ENCODE measurements at regions not wholly inside any gene's neighbourhood (a gene's known extent, or its start where the extent isn't known, plus 50 kb on each side); places are given as distances from the start of the nearest gene placed in this dataset.

DNA sequence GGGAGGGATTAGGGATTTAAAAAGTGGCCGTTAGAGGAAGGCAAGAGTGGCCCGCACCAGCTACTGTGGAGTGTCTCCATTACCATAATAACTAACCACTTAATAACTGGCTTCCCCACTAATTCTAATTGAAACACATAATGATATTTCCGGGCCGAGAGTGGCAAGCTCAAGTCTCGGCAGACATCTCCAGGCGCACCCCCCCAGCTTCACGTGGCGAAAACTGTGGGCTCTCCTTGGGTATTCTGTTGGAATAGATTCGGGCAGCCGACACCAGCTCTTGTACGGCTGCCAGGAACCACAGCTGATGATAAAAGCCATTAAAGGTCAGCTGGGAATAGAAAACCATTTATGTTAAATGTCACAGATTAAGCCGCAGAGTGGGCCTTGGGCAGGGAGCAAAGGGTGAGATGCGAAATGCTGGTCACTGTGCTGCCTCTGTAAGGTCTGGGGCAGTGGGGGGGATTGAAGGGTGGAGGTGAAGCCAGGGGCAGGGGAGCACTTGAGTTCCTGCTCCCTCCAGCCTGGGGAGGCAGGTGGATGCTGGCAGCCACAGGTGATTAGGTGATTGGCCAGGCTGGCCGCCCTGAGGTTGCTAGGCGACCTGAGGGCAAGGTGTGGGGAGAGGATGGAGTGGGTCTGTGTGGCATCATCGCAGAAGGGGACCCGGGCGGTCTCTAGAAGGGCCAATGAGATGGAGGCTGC is 115.6 kb upstream of the SDK2 start:
- Histone ChIP-seq H3K4me1 (ENCODE audit: control insufficient read depth, insufficient read depth, low read length) (peaks cover 13% of the 10 kb centered on the region), H3K9ac (ENCODE audit: low read length) (peak overlapping the region; percentile 34), H3K27me3 (ENCODE audit: control insufficient read depth, insufficient read depth, low read length) (peaks cover 9% of the 10 kb centered on the region)

DNA sequence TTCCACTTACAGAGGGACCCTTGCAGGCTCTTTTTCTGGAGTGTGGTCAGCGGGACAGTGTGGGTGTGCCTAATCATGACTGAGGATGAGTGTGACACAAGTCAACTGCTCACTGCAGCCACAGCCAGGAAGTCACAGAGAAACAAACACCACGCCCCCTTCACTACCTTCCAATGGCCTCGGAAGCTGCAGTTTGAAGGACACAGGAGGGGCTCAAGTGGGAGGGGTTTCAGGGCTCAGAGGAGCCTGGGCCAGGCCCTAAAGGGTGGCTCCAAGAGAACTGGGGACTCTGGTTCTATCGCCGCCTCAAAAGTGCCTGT is 116.2 kb upstream of the SDK2 start:
- H3K9ac ChIP-seq (ENCODE audit: low read length): no peak overlapping the region
- H3K4me1 ChIP-seq (ENCODE audit: control insufficient read depth, insufficient read depth, low read length): peaks cover 13% of the 10 kb centered on the region
- H3K27me3 ChIP-seq (ENCODE audit: control insufficient read depth, insufficient read depth, low read length): peaks cover 9% of the 10 kb centered on the region
- no peak overlapping the region for H3K4me3 ChIP-seq (ENCODE audit: low read length)
- H3K9me3 ChIP-seq (ENCODE audit: control insufficient read depth, low read length): no peaks in the 10 kb centered on the region
- no peaks in the 10 kb centered on the region for H3K36me3 ChIP-seq (ENCODE audit: control insufficient read depth, insufficient read depth, low read length)

More for the DNA sequence above, 115.6 kb upstream of the SDK2 start:
- no peaks in the 10 kb centered on the region for H3K9me3 ChIP-seq (ENCODE audit: control insufficient read depth, low read length)
- no peak overlapping the region for H3K4me3 ChIP-seq (ENCODE audit: low read length)
- no peaks in the 10 kb centered on the region for H3K36me3 ChIP-seq (ENCODE audit: control insufficient read depth, insufficient read depth, low read length)

DNA sequence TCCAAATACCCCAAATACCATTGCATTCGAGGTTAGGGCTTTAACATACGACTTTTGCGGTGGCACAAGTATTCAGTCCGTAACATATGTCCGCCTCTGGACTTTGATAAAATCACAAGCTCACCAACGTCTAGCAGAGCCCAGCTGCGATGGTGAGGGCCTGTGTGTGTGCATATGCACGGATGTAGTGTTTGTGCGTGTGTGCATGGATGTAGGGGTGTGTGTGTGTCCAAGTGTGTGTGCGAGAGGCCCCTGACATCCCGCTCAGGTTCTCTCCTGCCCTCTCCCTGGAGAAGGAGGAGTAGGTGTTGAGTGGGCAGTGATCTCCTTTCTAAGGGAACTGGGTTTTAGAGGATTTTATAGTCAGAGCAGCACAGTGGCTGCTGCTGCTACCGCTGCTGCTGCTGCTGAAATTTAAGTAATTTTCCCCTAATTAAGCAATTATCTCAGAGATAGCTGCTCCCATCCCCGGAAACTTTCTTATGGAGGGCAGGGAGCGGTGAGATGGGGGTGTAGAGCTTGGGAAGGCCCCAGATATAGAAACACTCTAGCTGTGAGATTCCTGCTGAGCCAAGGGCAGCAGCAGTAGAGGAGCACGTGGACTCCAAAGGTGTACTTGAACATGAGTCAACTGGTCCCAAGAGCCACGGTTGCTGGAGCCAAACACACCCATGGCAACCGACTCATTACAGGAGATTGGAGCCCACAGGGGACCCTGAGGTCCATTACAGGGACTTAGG is 121.7 kb upstream of the SDK2 start:
- H3K27me3 ChIP-seq (ENCODE audit: control insufficient read depth, insufficient read depth, low read length): no peaks in the 10 kb centered on the region
- no peak overlapping the region for H3K9ac ChIP-seq (ENCODE audit: low read length)
- H3K4me3 ChIP-seq (ENCODE audit: low read length): no peak overlapping the region
- peaks cover 12% of the 10 kb centered on the region for H3K4me1 ChIP-seq (ENCODE audit: control insufficient read depth, insufficient read depth, low read length)
- H3K36me3 ChIP-seq (ENCODE audit: control insufficient read depth, insufficient read depth, low read length): no peaks in the 10 kb centered on the region
- H3K9me3 ChIP-seq (ENCODE audit: control insufficient read depth, low read length): no peaks in the 10 kb centered on the region

DNA sequence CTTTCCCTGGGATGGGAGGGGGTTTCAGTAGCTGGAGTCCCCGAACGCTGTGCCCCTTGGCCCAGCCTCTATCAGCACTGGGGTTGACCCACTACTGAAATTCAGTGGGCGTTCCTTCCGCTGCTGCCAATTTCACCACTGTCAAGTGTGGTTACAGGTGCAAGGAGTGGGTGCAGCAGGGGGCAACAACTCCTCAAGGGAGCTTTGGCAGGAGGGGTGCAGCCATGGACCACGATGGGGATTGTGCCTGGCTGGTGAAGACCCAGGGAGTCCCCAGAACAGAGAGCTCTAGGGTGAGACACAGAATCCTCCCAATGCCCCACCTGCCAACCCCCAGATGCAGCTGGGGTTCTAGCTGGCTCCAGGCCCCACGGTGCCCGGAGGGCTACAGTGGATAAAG is 123.5 kb upstream of the SDK2 start:
- Histone ChIP-seq H3K4me3 (ENCODE audit: low read length) (no peak overlapping the region), H3K4me1 (ENCODE audit: control insufficient read depth, insufficient read depth, low read length) (peaks cover 22% of the 10 kb centered on the region), H3K9me3 (ENCODE audit: control insufficient read depth, low read length) (no peaks in the 10 kb centered on the region), H3K27me3 (ENCODE audit: control insufficient read depth, insufficient read depth, low read length) (no peaks in the 10 kb centered on the region), H3K9ac (ENCODE audit: low read length) (no peak overlapping the region), H3K36me3 (ENCODE audit: control insufficient read depth, insufficient read depth, low read length) (no peaks in the 10 kb centered on the region)

DNA sequence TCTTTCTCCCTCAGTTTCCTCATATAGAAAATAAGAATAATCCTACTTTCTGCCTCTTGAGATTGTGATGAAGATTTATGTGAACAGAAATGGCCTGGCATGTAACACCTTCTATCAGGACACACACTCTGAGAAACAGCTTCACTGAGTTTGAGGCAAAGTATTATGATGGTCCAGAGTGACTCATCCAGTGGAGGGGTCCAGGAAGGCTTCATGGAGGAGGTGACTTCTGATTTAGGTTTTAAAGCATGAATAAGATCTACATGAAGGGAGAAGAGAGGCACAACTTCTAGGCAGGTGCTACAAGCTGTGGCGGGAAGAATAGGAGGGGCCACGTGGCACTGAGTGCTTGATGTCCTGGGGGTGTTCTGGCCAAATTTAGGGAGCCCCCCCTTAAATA is 124.4 kb upstream of the SDK2 start:
- Histone ChIP-seq H3K9me3 (ENCODE audit: control insufficient read depth, low read length) (no peaks in the 10 kb centered on the region), H3K9ac (ENCODE audit: low read length) (no peak overlapping the region), H3K36me3 (ENCODE audit: control insufficient read depth, insufficient read depth, low read length) (no peaks in the 10 kb centered on the region), H3K4me3 (ENCODE audit: low read length) (no peak overlapping the region), H3K27me3 (ENCODE audit: control insufficient read depth, insufficient read depth, low read length) (no peaks in the 10 kb centered on the region), H3K4me1 (ENCODE audit: control insufficient read depth, insufficient read depth, low read length) (peaks cover 22% of the 10 kb centered on the region)

DNA sequence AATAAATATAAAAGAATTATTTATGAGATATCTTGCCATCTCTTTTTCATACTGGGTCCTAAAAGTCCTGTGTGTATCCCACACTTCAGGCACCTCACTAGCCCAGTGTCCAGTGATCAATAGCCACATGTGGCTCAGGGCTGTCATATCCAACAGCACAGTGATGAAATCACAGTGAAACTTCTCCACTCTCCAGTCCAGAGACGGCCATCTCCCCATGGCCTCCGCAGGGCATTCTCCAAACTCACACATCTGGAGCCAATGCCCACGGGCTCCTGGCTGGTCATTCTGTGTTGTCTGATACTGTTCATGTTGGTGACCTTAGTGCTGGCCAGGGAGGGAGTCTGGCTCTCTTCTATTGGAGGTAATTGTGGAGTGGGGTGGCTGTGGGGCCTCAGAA is 125.2 kb upstream of the SDK2 start:
- Histone ChIP-seq H3K9me3 (ENCODE audit: control insufficient read depth, low read length) (no peaks in the 10 kb centered on the region), H3K9ac (ENCODE audit: low read length) (no peak overlapping the region), H3K27me3 (ENCODE audit: control insufficient read depth, insufficient read depth, low read length) (no peaks in the 10 kb centered on the region), H3K4me3 (ENCODE audit: low read length) (no peak overlapping the region), H3K36me3 (ENCODE audit: control insufficient read depth, insufficient read depth, low read length) (no peaks in the 10 kb centered on the region), H3K4me1 (ENCODE audit: control insufficient read depth, insufficient read depth, low read length) (peaks cover 22% of the 10 kb centered on the region)

DNA sequence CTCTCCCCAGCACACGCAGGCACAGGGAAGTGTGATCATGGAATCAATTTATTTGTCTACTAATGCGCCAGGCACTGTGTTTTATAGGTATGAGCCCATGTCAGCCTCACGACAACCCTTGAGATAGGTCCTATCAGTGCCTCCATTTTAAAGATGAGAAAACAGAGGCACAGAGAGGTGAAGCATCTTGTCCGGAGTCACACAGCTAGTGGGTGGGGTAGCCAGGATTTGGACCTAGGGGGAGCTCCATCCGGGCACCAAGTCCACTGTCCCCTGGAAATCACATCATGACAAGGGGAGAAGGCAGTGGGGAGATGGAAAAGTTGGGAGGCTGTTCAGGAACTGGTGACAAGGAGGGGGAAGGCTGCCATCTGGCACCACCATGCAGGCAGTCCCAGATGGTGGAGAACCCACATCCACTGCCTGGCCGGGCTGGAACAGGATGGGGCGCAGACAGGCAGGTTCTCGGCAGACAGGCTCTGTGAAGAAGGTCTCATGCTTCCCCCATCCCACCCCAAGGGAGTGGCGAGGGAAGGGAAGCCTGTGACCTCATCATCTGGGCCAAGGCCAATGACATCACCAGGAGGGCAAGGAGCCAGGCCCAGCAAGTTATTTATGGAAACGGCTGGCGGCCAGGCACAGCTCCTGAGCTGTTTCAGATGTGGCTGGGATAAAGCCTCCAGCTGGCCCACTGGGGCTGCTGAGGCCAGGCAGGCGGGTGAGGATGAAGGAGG is 126.0 kb upstream of the SDK2 start:
- Histone ChIP-seq H3K9me3 (ENCODE audit: control insufficient read depth, low read length) (no peaks in the 10 kb centered on the region), H3K27me3 (ENCODE audit: control insufficient read depth, insufficient read depth, low read length) (no peaks in the 10 kb centered on the region), H3K4me3 (ENCODE audit: low read length) (no peak overlapping the region), H3K36me3 (ENCODE audit: control insufficient read depth, insufficient read depth, low read length) (no peaks in the 10 kb centered on the region), H3K4me1 (ENCODE audit: control insufficient read depth, insufficient read depth, low read length) (peaks cover 22% of the 10 kb centered on the region), H3K9ac (ENCODE audit: low read length) (peak overlapping the region; percentile 22)

DNA sequence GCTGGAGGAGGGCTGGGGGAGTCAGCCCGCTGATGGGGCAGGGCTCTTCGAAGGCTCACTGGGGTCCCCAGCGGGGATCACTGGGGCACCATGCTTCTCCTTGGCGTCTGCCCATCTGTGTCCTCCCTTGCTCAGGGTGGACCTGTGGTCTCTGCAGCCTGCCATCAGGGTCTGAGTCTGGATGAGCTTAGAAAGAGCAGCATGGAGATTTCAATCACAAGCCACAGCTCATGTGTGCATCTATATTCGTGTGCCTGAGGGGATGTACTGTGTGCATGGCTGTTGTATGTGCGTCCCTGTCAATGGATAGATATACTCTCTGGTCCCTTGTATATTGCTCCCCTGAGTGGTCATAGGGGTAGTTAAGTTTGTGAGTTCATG is 126.6 kb upstream of the SDK2 start:
- Histone ChIP-seq H3K4me3 (ENCODE audit: low read length) (no peak overlapping the region), H3K9me3 (ENCODE audit: control insufficient read depth, low read length) (no peaks in the 10 kb centered on the region), H3K36me3 (ENCODE audit: control insufficient read depth, insufficient read depth, low read length) (no peaks in the 10 kb centered on the region), H3K9ac (ENCODE audit: low read length) (no peak overlapping the region), H3K4me1 (ENCODE audit: control insufficient read depth, insufficient read depth, low read length) (peaks cover 22% of the 10 kb centered on the region), H3K27me3 (ENCODE audit: control insufficient read depth, insufficient read depth, low read length) (no peaks in the 10 kb centered on the region)

DNA sequence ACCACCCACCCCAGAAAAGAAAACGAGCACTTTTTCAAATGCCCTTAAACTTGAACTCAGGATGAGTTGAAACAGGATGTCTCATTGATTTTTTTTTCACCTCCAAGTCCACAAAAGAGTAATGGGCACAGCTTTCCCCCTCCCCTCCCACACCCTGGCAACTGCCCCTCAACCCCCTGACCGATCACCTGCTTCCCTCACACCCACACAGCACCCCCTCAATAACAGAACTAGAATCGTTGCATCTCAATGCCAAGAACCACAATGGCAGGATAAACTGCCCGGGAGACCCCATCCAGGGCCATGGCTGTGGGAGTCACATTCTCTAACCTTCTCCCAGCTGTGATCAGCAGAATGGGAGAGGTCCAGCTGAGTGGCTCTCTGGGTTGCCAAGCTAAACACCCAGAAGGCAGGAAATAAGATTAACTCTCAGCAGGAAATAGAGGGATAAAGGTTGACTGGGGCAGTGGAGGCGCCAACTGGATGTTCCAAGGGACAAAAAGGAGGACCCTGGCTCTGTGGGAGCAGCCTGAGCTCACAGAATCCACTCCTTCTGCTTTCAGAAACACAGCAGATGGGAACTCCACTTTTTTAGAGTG is 128.0 kb upstream of the SDK2 start:
- peaks cover 22% of the 10 kb centered on the region for H3K4me1 ChIP-seq (ENCODE audit: control insufficient read depth, insufficient read depth, low read length)
- H3K9me3 ChIP-seq (ENCODE audit: control insufficient read depth, low read length): no peaks in the 10 kb centered on the region
- H3K27me3 ChIP-seq (ENCODE audit: control insufficient read depth, insufficient read depth, low read length): no peaks in the 10 kb centered on the region
- no peak overlapping the region for H3K9ac ChIP-seq (ENCODE audit: low read length)
- no peak overlapping the region for H3K4me3 ChIP-seq (ENCODE audit: low read length)
- no peaks in the 10 kb centered on the region for H3K36me3 ChIP-seq (ENCODE audit: control insufficient read depth, insufficient read depth, low read length)

- no peak overlapping the region for H3K9ac ChIP-seq (ENCODE audit: low read length)
- H3K27me3 ChIP-seq (ENCODE audit: control insufficient read depth, insufficient read depth, low read length): no peaks in the 10 kb centered on the region
- no peaks in the 10 kb centered on the region for H3K36me3 ChIP-seq (ENCODE audit: control insufficient read depth, insufficient read depth, low read length)
- no peak overlapping the region for H3K4me3 ChIP-seq (ENCODE audit: low read length)
- no peaks in the 10 kb centered on the region for H3K9me3 ChIP-seq (ENCODE audit: control insufficient read depth, low read length)
- H3K4me1 ChIP-seq (ENCODE audit: control insufficient read depth, insufficient read depth, low read length): peaks cover 22% of the 10 kb centered on the region
These were observed 129.5 kb upstream of the SDK2 start for GRCh38 chr17:73773702-73774101.

DNA sequence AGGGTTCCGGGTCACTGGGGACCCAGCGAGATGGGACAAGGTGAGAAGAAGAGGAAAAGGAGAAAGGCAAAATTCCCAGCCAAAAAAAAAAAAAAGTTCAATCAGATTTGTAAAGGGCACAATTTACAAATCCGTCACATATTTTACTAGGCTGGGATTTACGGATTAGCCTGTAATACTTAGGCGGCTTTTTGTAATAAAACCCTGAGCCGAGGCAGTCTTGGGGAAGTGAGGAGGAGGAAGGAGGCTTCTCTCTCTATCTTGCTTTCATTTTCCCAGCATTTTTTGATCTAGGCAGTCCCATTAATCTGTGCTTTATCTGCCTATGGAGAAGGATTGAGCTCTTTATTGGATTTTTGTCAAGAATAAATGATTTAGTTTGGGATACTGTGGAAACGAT is 130.6 kb upstream of the SDK2 start:
- H3K9me3 ChIP-seq (ENCODE audit: control insufficient read depth, low read length): no peaks in the 10 kb centered on the region
- H3K36me3 ChIP-seq (ENCODE audit: control insufficient read depth, insufficient read depth, low read length): no peaks in the 10 kb centered on the region
- no peaks in the 10 kb centered on the region for H3K27me3 ChIP-seq (ENCODE audit: control insufficient read depth, insufficient read depth, low read length)
- H3K4me1 ChIP-seq (ENCODE audit: control insufficient read depth, insufficient read depth, low read length): peaks cover 22% of the 10 kb centered on the region
- H3K4me3 ChIP-seq (ENCODE audit: low read length): no peak overlapping the region
- no peak overlapping the region for H3K9ac ChIP-seq (ENCODE audit: low read length)
